Right kidney (tissue), 1 donor: ENCODE measurements at regions not wholly inside any gene's neighbourhood (a gene's known extent, or its start where the extent isn't known, plus 50 kb on each side); places are given as distances from the start of the nearest gene placed in this dataset.

Experiments
- DNase-seq: peaks from one replicate; pipeline ENCODE4 v3.0.0-alpha.2; 2016

DNA sequence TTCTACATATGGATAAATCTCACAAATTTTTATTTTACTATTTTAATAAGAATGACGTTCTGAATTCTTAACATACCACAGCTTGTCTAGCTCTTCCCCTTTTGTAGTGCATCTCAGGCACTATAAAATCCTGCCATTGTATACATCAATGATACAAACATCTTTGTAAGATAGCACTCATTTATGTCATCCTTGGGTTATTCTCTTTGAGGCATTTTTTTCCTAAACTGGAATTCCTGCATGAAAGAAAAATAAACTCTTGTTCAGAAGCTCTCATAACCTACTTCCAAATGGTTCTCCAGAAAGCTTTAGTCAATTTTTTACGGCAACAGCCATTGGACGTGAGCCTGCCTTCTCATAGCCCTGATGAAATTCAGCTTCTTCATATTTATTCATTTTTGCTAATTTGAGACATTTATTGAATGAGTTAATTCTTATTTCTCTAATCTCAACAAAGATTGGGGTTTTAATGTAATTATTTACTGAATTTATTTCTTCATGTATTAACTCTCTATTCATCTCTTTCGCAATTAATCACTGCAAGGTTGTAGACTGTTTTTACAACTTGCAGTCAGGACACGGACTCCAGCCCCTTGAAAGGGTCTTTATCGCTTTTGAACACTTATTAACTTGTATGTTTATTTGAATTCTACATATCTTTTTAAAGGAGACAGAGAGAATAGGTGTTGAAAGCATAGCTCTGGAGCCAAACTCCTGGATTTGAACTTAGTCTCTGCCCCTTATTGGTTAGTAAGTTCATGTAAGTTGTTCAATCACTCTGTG lies 57.6 kb upstream of the PARD3B start:
- DNase-seq: no peak

- DNase-seq: no peak
These were observed 53.7 kb upstream of the PARD3B start for GRCh38 chr2:204491528-204491927.

DNA sequence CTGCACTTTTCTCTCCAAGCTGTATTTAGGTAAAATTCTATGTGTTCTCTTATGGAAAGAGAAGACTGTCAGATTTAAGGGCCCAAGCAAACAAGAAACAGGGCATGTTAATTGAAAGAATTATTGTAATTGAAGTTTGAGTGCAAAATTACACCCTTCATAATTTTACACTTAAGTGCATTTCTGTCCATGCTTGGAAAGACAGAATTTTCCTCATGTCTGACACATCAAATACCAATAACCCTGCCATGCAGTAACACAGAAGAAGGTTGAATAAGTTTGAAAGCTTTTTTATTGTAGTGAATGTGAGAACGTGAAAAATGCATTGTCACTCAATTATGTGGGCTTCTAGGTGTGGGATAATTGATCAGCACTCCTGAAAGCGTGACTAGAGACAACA lies 52.9 kb upstream of the PARD3B start:
- DNase-seq: no peak

- no peak for DNase-seq
These were observed 50.6 kb upstream of the PARD3B start for GRCh38 chr2:204494681-204495080.

GRCh38 chr2:204495381-204495780 lies 49.9 kb upstream of the PARD3B start:
- DNase-seq: no peak
